GM12892 (cell line): ENCODE measurements at regions not wholly inside any gene's neighbourhood (a gene's known extent, or its start where the extent isn't known, plus 50 kb on each side); places are given as distances from the start of the nearest gene placed in this dataset.

ENCODE experiments used
- POLR2A ChIP-seq: IDR thresholded peaks from 2 replicates; pipeline ENCODE4 v1.6.1; 2011; ENCODE audit warnings: low read depth, low read length, control low read depth
- POLR2AphosphoS5 ChIP-seq: IDR thresholded peaks from 2 replicates; pipeline ENCODE4 v1.6.1; 2011; ENCODE audit warnings: low read depth, low read length, control low read depth
- TAF1 ChIP-seq: IDR thresholded peaks from 2 replicates; pipeline ENCODE4 v1.6.1; 2011; ENCODE audit warnings: low read depth, mild to moderate bottlenecking, control low read depth, low read length, borderline replicate concordance

- no peak for TF ChIP-seq POLR2A
- no peak for TF ChIP-seq TAF1
- TF ChIP-seq POLR2AphosphoS5: no peak
Measured at GRCh38 chr9:89718176-89718575, 113.4 kb downstream of the GADD45G start.
